SK-N-MC (cell line): ENCODE measurements at regions not wholly inside any gene's neighbourhood (a gene's known extent, or its start where the extent isn't known, plus 50 kb on each side); places are given as distances from the start of the nearest gene placed in this dataset.

ENCODE experiments used
- EZH2 ChIP-seq: fragments of 200-600 bp; sonication (generic); IDR thresholded peaks from one replicate; pipeline ENCODE4 v1.6.1; 2017; ENCODE audit warnings: antibody characterized with exemption
- POLR2AphosphoS5 ChIP-seq: IDR thresholded peaks from 2 replicates; pipeline ENCODE4 v1.6.1; 2012; ENCODE audit warnings: mild to moderate bottlenecking, low read depth, low read length, borderline replicate concordance

DNA sequence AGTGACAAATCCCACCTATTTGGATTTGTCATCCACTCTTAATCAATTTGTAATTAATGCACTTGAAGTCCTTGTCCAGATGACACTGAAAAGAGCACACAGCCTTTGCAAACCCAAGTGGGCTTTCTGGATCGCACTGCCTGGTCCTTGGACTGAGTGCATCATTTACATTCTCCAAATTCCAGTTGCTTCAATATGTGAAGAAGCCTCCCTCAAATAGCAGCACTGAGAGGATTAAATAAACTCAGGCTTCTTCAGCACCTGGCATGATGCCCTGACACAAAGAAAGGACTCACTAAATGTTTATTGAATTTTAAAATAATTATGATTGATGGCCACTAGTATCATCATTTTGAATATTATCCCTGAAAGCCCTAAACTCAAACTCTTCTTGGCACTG, 496.5 kb downstream of the VRK1 start:
- no peak for TF ChIP-seq EZH2
- no peak for TF ChIP-seq POLR2AphosphoS5
